Upper lobe of right lung (tissue), 1 donor: ENCODE measurements at regions not wholly inside any gene's neighbourhood (a gene's known extent, or its start where the extent isn't known, plus 50 kb on each side); places are given as distances from the start of the nearest gene placed in this dataset.

Experiments used
- ATAC-seq: fragments of 200-7000 bp; cut with Tn5 transposase; one replicate; pipeline ENCODE4 v1.9.1; 2020; ENCODE audit warnings: mild to moderate bottlenecking, moderate library complexity
- DNase-seq: peaks from one replicate; pipeline ENCODE4 v3.0.0-alpha.2; 2020
- H3K27ac ChIP-seq: fragments of 200-600 bp; one replicate; pipeline ENCODE4 v1.8.0; 2022
- H3K27me3 ChIP-seq: fragments of 200-600 bp; one replicate; pipeline ENCODE4 v1.8.0; 2022; ENCODE audit warnings: mild to moderate bottlenecking
- H3K36me3 ChIP-seq: fragments of 200-600 bp; one replicate; pipeline ENCODE4 v1.8.0; 2022
- H3K4me1 ChIP-seq: fragments of 200-600 bp; one replicate; pipeline ENCODE4 v1.8.0; 2022
- H3K4me3 ChIP-seq: fragments of 200-600 bp; one replicate; pipeline ENCODE4 v1.8.0; 2022; ENCODE audit warnings: mild to moderate bottlenecking
- H3K9me3 ChIP-seq: fragments of 200-600 bp; one replicate; pipeline ENCODE4 v1.8.0; 2022
- intact Hi-C: fragments of 100-400 bp; cut with DNase I; formaldehyde crosslinking; loops from one replicate; pipeline ENCODE4 v1.11.0; 2022
- TF ChIP-seq, protein P1 (sequence below): fragments of 200-600 bp; IDR thresholded peaks from one replicate; pipeline ENCODE4 v1.8.0; 2022; ENCODE audit warnings: antibody characterized with exemption
- donor health status: DM: no; HTN: yes; CAD: no; lungs with severe emphysema.

DNA sequence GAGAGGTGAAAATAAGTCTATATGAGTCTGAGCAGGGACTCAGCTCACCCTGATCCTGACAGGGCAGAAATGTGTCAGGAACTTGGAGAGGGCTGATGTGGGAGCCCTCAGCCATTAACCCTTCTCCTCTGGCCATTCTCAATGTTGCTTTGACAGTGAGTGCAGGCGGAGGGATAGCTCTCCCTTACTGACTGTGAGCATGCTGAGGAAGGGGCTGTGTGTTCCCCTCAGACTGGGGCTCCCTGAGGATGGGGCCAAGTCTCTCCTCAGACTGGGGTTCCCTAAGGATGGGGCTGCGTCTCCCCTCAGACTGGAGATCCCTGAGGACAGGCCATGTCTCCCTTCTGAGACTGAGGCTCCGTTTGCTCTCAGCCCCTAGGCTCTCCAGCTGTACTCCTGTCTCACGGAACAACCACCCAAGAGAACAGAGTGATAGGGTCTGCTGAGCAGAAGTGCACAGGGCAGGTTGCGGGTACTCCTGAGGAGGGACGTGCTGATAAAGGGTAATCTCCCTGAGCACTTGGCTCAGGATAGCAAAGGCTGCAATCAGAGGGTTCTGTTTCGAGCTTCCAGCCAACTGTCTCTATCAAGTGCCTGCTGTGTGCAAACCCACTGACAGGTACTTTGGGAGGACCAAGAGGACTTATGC lies 141.0 kb downstream of the MRPL14 start:
- no peak overlapping the region for H3K4me3 ChIP-seq
- TF ChIP-seq, protein P1, sequence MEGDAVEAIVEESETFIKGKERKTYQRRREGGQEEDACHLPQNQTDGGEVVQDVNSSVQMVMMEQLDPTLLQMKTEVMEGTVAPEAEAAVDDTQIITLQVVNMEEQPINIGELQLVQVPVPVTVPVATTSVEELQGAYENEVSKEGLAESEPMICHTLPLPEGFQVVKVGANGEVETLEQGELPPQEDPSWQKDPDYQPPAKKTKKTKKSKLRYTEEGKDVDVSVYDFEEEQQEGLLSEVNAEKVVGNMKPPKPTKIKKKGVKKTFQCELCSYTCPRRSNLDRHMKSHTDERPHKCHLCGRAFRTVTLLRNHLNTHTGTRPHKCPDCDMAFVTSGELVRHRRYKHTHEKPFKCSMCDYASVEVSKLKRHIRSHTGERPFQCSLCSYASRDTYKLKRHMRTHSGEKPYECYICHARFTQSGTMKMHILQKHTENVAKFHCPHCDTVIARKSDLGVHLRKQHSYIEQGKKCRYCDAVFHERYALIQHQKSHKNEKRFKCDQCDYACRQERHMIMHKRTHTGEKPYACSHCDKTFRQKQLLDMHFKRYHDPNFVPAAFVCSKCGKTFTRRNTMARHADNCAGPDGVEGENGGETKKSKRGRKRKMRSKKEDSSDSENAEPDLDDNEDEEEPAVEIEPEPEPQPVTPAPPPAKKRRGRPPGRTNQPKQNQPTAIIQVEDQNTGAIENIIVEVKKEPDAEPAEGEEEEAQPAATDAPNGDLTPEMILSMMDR, result no peak
- DNase-seq (peak; percentile 40), ATAC-seq (no peak)
- no peak overlapping the region for H3K27ac ChIP-seq
- intact Hi-C loops, result no loop called here
- H3K4me1 ChIP-seq, result no peaks in the 10 kb centered on the region
- no peaks in the 10 kb centered on the region for H3K9me3 ChIP-seq
- no peaks in the 10 kb centered on the region for H3K36me3 ChIP-seq
- no peaks in the 10 kb centered on the region for H3K27me3 ChIP-seq

DNA sequence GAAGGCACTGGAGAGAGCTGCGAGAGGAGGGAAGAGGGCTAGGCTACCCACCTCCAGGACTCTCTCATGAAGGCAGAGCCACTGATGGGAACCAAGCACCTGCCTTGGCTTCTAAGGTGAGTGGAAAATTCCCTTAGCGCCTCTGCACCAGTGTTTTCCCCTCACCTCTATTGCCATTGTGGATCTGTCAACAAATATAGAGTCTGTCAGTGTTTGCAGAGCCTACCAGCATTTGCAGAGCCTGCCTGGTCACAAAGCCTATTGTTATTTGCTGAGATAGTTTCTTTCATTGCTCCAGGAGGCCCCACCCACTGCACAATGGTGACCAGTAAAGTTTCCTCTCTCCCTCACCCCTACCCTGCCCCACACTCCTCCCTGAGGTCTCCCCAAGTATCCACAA lies 141.9 kb downstream of the MRPL14 start:
- TF ChIP-seq, protein P1, result no peak
- DNase-seq (no peak), ATAC-seq (no peak)
- H3K27me3 ChIP-seq, result no peaks in the 10 kb centered on the region
- H3K4me3 ChIP-seq, result no peak overlapping the region
- H3K36me3 ChIP-seq, result no peaks in the 10 kb centered on the region
- H3K27ac ChIP-seq, result no peak overlapping the region
- no peaks in the 10 kb centered on the region for H3K4me1 ChIP-seq
- intact Hi-C loops, result no loop called here
- no peaks in the 10 kb centered on the region for H3K9me3 ChIP-seq

DNA sequence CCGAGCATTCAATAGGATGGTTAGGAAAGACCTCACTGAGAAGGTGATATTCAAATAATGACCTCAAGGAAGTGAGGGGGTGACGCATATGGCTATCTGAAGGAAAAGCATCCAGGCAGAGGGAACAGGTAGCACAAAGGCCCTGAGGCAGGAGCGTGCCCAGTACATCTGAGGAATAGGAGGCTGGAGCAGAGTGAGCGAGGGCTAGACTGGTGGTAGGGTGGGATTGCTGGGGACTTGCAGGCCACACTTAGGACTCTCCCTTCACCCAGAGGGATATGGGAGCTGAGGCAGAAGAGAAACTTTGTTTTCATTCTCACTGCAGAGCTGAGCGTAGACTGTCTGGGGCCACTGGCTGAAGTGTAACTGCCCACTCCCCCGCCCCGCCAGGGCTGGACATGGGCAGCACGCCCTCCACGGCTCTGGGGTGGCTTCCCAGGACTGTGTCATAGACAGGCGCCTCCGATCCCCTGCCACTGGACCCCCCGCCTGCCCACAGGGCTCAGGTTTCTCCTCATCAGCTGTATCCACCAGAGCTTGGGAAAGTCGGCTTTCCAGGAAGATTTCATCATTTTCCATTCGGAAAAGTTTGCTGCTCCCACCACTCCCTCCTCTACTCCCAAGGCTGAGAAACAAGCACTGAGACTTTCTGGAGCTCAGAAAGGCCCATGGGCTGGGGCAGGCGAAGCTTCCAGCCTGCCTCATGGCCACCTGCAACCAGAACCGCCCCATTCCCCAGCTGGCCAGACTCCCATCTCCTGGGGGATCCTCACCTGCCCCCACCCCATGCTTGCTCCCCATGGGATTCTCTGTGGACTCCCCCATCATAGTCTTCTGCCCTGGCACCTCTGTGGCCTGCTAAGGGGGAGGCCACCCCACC lies 142.6 kb downstream of the MRPL14 start:
- Histone ChIP-seq H3K4me3 (no peak overlapping the region), H3K27me3 (no peaks in the 10 kb centered on the region), H3K27ac (no peak overlapping the region), H3K9me3 (no peaks in the 10 kb centered on the region), H3K36me3 (no peaks in the 10 kb centered on the region), H3K4me1 (no peaks in the 10 kb centered on the region)
- DNase-seq (no peak), ATAC-seq (no peak)
- intact Hi-C loops, result no loop called here
- TF ChIP-seq, protein P1, result no peak

DNA sequence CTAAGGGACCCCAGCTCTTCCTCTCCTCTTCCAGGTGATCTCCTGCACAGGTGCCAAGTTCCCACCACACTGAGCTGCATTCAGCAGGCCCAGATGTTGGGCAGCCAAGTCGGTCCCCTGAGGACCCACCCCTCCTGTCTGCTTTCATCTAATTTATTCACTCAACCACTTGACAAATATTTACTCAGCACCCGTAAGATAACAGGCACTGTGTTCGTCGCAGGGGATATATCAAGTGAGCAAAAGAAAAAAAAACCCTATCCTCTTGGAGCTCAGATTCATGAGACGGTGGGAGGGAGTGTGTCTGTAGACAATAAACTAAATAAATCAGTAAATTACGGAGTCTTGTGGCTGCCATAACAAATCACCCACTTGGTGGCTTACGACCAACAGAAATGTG lies 143.6 kb downstream of the MRPL14 start:
- Histone ChIP-seq H3K27ac (no peak overlapping the region), H3K4me1 (no peaks in the 10 kb centered on the region), H3K9me3 (no peaks in the 10 kb centered on the region), H3K4me3 (no peak overlapping the region), H3K27me3 (no peaks in the 10 kb centered on the region), H3K36me3 (no peaks in the 10 kb centered on the region)
- ATAC-seq, result no peak
- TF ChIP-seq, protein P1, result no peak
- DNase-seq, result no peak
- intact Hi-C loops, result no loop called here

DNA sequence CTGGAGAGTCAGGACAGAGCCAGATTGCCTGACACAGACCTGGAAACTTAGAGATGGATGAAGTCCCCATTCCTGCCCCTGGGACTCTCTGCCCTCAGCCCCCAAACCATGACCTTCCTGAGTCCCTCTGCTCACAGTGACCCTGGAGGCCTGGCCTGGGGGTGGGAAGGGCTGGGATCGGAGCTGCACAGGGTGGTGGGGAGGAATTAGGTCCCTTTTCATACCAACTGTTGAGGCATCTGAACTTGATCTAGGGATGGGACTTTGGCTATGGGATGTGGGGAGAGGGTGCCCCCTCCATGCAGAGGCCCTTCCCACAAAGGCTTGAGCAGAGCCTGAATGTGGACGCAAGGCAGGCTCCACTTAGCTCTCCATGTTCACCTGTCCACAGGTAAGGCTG lies 144.1 kb downstream of the MRPL14 start:
- ATAC-seq (no peak), DNase-seq (no peak)
- no peaks in the 10 kb centered on the region for H3K36me3 ChIP-seq
- no peaks in the 10 kb centered on the region for H3K9me3 ChIP-seq
- H3K4me3 ChIP-seq, result no peak overlapping the region
- TF ChIP-seq, protein P1, result no peak
- intact Hi-C loops, result no loop called here
- no peaks in the 10 kb centered on the region for H3K4me1 ChIP-seq
- H3K27me3 ChIP-seq, result no peaks in the 10 kb centered on the region
- no peak overlapping the region for H3K27ac ChIP-seq
